DND-41 (cell line): ENCODE measurements at regions not wholly inside any gene's neighbourhood (a gene's known extent, or its start where the extent isn't known, plus 50 kb on each side); places are given as distances from the start of the nearest gene placed in this dataset.

Experiments
- ATAC-seq: fragments of 200-7000 bp; cut with Tn5 transposase; 3 replicates; pipeline ENCODE4 v1.9.1; 2021; ENCODE audit warnings: low read depth; ENCODE audit not compliant: insufficient read depth
- DNase-seq: peaks from one replicate; pipeline ENCODE4 v3.0.0-alpha.2; 2020
- H2AFZ ChIP-seq: 2 replicates; pipeline ENCODE4 v1.6.0; 2012; ENCODE audit warnings: low read depth, low read length
- H3K27ac ChIP-seq: 2 replicates; pipeline ENCODE4 v1.5.1; 2012; ENCODE audit warnings: low read length, inconsistent platforms
- H3K27me3 ChIP-seq: fragments of 200-600 bp; sonication (generic); 2 replicates; pipeline ENCODE4 v1.6.0; 2012; ENCODE audit warnings: low read length, mild to moderate bottlenecking, inconsistent platforms; ENCODE audit not compliant: insufficient read depth, poor library complexity
- H3K36me3 ChIP-seq: 2 replicates; pipeline ENCODE4 v1.5.1; 2012; ENCODE audit warnings: low read length, inconsistent platforms; ENCODE audit not compliant: insufficient read depth
- H3K4me1 ChIP-seq: 2 replicates; pipeline ENCODE4 v1.5.1; 2012; ENCODE audit warnings: mild to moderate bottlenecking, low read length; ENCODE audit not compliant: insufficient read depth
- H3K4me2 ChIP-seq: 2 replicates; pipeline ENCODE4 v1.6.0; 2012; ENCODE audit warnings: mild to moderate bottlenecking, moderate library complexity, low read length, inconsistent platforms; ENCODE audit not compliant: insufficient read depth
- H3K4me3 ChIP-seq, 2 experiments: fragments of 200-600 bp in 1 of 2; shearing (Covaris generic) in 1 of 2; 2 replicates each; pipeline ENCODE4 v1.5.1; 2012 to 2016; ENCODE audit warnings: inconsistent platforms in 2 of 2, low read length in 2 of 2, mild to moderate bottlenecking in 2 of 2, low read depth in 1 of 2, moderate library complexity in 1 of 2
- H3K79me2 ChIP-seq: 2 replicates; pipeline ENCODE4 v1.6.0; 2012; ENCODE audit warnings: low read length, inconsistent platforms; ENCODE audit not compliant: insufficient read depth
- H3K9ac ChIP-seq: 2 replicates; pipeline ENCODE4 v1.6.0; 2012; ENCODE audit warnings: low read depth, mild to moderate bottlenecking, inconsistent platforms, low read length, moderate library complexity
- H3K9me3 ChIP-seq: 2 replicates; pipeline ENCODE4 v1.5.1; 2012; ENCODE audit warnings: low read length, moderate library complexity, mild to moderate bottlenecking, inconsistent platforms; ENCODE audit not compliant: insufficient read depth, severe bottlenecking
- H4K20me1 ChIP-seq: 2 replicates; pipeline ENCODE4 v1.6.0; 2012; ENCODE audit warnings: low read length; ENCODE audit not compliant: insufficient read depth
- EZH2 ChIP-seq: IDR thresholded peaks from 3 replicates; pipeline ENCODE4 v1.6.1; 2012; ENCODE audit warnings: borderline replicate concordance, low read depth, mild to moderate bottlenecking, moderate library complexity, low read length, inconsistent platforms; ENCODE audit not compliant: severe bottlenecking
- TF ChIP-seq, protein P1 (sequence below): IDR thresholded peaks from 2 replicates; pipeline ENCODE4 v1.5.1; 2012; ENCODE audit warnings: borderline replicate concordance, low read length, moderate library complexity, mild to moderate bottlenecking; ENCODE audit not compliant: poor library complexity, severe bottlenecking; ENCODE audit errors: extremely low read depth

- Histone ChIP-seq H3K4me3 (no peak overlapping the region), H3K9me3 (peaks cover 13% of the 10 kb centered on the region), H4K20me1 (no peaks in the 10 kb centered on the region), H3K27me3 (no peaks in the 10 kb centered on the region), H3K36me3 (no peaks in the 10 kb centered on the region), H3K4me1 (no peaks in the 10 kb centered on the region), H3K79me2 (no peaks in the 10 kb centered on the region), H3K9ac (no peak overlapping the region), H2AFZ (no peak overlapping the region), H3K27ac (no peak overlapping the region), H3K4me2 (no peak overlapping the region)
- ATAC-seq (no peak), DNase-seq (no peak)
- TF ChIP-seq, protein P1, sequence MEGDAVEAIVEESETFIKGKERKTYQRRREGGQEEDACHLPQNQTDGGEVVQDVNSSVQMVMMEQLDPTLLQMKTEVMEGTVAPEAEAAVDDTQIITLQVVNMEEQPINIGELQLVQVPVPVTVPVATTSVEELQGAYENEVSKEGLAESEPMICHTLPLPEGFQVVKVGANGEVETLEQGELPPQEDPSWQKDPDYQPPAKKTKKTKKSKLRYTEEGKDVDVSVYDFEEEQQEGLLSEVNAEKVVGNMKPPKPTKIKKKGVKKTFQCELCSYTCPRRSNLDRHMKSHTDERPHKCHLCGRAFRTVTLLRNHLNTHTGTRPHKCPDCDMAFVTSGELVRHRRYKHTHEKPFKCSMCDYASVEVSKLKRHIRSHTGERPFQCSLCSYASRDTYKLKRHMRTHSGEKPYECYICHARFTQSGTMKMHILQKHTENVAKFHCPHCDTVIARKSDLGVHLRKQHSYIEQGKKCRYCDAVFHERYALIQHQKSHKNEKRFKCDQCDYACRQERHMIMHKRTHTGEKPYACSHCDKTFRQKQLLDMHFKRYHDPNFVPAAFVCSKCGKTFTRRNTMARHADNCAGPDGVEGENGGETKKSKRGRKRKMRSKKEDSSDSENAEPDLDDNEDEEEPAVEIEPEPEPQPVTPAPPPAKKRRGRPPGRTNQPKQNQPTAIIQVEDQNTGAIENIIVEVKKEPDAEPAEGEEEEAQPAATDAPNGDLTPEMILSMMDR: no peak
- no peak for TF ChIP-seq EZH2
Observed at GRCh38 chr22:47788461-47788860, 1026.0 kb downstream of the TBC1D22A start.

DNA sequence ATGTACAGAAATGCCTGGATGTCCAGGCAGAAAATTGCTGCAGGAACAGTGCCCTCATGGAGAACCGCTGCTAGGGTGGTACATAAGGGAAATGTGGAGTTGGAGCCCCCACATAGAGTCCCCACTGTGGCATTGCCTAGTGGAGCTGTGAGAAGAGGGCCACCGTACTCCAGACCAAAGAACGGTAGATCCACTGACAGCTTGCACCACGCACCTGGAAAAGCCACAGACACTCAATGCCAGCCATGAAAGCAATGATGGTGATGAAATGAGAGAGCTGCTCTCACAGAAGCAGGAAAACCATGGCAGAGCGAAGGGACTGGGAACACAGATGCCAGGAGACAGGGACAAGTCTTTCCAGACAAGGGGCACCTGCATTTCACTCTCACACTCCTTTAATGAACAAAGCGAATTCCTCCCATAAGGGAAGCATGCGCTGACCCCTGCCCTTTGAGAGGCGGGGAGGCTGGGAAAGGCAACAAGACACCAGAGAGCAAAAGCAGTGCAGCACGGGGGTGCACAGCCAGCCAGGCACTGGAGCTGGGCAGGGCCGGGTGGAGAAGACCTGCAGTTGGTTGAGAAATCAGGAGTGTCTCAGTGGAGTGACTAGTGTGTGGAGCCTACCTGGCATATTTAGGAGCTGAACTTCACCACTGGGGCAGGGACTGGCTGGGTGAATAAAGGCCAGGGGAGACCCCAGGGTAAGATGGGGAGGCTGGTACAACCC lies 1025.2 kb downstream of the TBC1D22A start:
- Histone ChIP-seq H2AFZ (no peak overlapping the region), H4K20me1 (no peaks in the 10 kb centered on the region), H3K9ac (no peak overlapping the region), H3K79me2 (no peaks in the 10 kb centered on the region), H3K27me3 (no peaks in the 10 kb centered on the region), H3K9me3 (peaks cover 13% of the 10 kb centered on the region), H3K4me1 (no peaks in the 10 kb centered on the region), H3K4me3 (no peak overlapping the region), H3K27ac (no peak overlapping the region), H3K36me3 (no peaks in the 10 kb centered on the region), H3K4me2 (no peak overlapping the region)
- DNase-seq (no peak), ATAC-seq (no peak)
- TF ChIP-seq, protein P1: no peak
- TF ChIP-seq EZH2: no peak

DNA sequence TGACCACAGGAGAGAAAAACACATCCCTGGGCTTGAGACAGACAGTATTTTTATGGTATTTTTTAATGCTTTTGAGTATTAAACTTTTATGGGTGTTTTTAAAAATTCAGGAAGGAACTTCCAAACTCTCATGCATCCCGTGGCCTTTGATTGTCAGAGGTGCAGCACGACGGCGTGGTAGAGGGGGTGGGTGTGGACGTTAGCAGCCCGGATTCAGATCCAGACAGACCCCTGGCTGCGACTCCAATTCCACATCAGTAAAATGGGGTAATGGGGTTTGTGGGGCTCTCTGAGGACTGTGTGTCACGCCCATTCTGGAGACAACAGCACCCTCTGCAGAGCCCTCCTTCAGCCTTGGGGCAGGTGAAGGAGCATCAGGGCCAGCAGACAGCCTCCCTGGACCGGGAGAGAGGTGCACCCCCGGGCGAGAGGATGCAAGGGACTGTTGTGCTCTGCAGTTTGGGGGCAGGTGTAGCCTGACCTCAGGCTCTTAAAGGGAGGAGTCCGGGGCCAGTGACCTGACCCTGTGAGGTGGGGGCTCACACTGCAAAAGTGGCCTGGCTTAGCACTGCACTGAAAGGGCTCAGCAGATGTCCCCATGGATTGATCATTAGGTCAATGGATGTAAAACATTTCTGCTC lies 1024.3 kb downstream of the TBC1D22A start:
- Histone ChIP-seq H3K4me3 (no peak overlapping the region), H3K79me2 (no peaks in the 10 kb centered on the region), H4K20me1 (no peaks in the 10 kb centered on the region), H3K27ac (no peak overlapping the region), H3K4me2 (no peak overlapping the region), H2AFZ (no peak overlapping the region), H3K9me3 (peaks cover 13% of the 10 kb centered on the region), H3K4me1 (no peaks in the 10 kb centered on the region), H3K9ac (no peak overlapping the region), H3K27me3 (no peaks in the 10 kb centered on the region), H3K36me3 (no peaks in the 10 kb centered on the region)
- no peak for DNase-seq
- TF ChIP-seq EZH2: no peak
- TF ChIP-seq, protein P1: no peak
- no peak for ATAC-seq
